Activated CD8-positive, alpha-beta memory T cell treated with anti-CD3 and anti-CD28 coated beads for 24 hours (primary cell): ENCODE measurements at regions not wholly inside any gene's neighbourhood (a gene's known extent, or its start where the extent isn't known, plus 50 kb on each side); places are given as distances from the start of the nearest gene placed in this dataset.
"Not testable (repeated sequence)": the region's sequence is repeated elsewhere in the genome, so short reads cannot be mapped to it uniquely, and the experiment has no call there.

Experiments used
- DNase-seq: peaks from one replicate; pipeline ENCODE4 v3.0.0-alpha.2; 2020

DNA sequence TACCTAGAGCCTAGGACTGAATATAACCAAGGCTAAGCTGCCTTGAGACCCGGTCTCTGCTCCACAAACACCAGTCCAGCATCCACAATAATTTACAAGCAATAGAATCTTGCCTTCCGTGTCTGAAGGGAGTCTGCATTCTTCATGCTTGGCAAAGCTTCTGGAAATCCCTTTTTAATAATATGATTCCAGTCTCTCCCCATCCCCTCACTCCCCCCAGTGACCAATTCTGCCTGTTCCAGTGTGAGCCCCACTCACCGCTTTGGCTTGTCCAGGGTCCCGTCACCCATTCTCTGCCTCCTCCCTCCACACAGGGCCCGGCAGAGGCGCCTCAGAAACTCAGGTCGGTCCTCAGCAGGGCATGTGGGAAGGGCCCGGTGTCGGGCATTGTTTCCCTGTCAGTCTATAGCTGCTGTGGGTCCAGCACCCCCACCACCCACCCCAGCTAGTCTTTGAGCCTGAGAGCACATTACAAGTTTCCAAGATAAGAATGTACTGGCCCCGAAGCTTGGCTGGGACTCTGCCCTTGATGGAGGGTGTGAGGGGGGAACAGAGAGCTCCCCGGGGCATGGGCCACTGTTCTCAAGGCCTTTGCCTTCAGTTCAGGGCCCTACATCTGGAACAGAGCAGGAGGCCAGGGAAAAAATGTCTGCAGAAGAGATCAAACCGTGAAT is 129.7 kb upstream of the MYCN start:
- DNase-seq: no peak

DNA sequence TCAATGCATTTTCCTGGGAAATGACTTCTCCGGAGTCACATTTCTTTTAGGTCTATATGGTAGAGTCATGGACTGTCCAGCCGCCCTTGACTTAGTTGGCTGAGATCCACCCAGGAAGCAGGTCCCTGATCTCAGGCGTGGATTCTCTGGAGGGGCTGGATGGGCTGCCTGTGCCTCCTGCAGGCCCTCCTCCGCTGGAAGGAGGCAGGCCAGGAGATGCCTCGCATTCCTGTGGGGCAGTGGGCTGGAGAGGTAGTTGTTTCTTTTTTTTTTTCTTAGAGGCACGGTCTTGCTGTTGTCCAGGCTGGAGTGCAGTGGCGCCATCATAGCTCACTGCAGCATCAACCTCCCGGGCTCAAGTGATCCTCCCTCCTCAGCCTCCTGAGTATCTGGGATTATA is 129.0 kb upstream of the MYCN start:
- no peak for DNase-seq

DNA sequence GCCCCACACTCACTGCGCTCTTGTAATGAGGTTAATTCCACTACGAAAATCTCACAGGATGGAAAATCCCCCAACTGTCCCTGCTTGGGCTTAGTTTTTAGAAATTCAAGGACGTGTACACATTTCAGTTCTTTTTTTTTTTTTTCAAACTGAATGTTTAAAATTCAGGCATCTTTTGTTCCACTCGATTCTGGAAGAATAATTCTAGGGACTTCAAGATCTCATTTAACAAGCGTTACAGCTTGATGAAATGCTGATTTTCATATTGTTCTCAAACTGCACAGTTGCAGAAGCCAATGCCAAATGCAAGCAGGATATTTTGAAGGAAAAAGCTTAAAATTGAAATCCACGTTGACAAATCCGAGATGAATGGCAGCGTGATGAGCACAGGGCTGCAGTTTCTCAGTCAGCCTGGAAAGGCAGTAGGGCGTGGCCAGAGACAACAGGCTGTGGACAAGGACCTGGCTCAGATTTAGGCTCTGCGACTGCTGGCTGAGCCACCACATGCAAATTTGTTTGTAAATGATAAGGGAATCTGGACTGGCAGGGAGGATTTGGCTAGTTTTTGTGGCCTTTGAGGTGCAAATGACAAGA is 128.1 kb upstream of the MYCN start:
- no peak for DNase-seq

DNA sequence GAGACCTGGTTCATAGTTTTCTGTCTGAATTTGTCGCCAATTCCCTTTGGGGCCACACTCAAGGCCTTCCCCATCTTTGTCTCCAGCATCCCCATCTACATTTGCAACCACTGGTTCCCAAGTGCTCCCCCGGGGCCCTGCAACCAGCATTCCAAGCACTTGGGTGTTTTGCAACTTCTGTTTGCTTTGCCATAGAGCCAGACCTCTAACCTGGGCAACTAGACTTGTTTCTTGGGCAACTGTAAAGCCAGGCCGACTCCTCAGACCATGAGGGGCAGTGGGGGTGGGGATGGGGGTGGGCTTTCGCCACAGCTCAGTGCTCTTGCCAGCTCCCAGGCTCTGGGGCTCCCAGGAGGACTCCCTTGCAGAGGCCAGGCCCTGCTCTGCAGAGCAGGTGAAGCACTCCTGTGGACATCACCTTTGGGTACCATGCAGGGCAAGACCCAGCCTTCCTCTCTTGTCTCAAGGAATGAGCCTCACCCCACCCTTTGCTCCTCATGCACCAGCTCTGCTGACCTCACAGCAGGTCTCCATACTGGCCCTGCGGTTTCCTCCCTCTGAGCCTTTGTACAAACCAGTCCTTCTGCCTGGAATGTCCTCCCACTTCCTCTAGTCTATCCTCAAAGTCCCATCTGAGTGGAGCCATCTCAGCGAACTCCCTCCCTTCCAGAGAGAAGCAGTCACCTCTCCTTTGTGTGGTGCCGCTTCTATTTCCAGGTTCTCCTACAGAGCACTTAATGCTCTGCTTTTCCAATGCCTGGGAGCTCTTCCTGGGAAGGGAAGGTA is 126.7 kb upstream of the MYCN start:
- no peak for DNase-seq

DNA sequence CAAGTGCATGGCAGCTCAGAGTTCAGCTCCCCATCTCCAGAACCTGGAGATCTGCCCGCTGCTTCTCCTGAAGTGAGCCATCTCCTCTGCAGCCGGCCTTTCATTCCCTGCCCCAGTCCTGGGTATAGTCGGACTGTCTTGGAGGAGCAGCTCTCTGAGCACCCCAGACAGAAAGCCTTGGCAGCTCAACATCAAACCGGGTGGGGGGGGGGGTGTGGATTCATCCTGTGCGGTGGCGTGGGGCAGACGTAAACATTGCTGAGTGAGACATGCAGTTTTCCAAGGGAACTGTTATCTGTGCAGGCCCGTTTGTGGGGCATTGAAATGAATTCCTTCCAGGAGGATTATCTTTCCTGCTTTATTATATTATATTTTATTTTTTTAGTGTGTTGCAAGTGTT is 125.9 kb upstream of the MYCN start:
- DNase-seq: no peak

DNA sequence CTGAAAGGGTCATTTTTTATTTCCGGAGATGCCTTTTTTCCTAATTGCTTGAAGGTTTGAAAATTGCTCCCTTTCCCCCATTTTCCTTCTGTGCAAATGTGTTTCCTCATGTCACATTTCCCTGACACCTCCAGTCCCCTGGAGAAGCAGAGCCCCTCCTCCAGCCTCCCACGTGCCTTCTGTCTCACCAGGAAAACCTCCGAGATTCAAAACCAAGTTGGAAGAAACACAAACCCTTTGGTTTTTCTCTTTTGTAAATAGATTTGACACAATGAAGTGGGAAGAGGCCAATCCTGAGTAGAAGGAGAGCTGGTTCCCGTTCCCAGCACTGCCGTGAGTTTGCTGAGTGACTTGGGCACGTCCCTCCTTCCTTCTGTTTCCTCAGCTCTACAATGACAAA is 125.4 kb upstream of the MYCN start:
- no peak for DNase-seq

DNA sequence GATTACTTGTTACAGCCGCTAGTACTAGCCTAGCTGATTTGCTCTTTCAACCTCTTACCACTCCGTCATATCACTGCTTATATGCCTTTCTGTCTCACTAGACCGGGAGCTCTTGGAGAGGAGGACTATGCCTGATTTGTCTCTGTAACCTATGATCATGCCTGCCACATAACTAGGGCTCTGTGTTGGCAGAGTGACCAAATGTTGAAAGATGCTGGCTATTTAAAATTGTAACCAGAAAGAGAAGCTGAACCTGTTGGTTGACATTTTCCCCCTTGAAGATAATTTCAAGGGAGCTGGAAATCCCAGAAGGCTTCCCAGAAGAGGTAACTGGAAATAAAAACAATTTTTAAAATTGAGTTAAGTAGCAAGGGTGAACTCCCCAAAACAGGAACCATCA is 124.1 kb upstream of the MYCN start:
- no peak for DNase-seq

DNA sequence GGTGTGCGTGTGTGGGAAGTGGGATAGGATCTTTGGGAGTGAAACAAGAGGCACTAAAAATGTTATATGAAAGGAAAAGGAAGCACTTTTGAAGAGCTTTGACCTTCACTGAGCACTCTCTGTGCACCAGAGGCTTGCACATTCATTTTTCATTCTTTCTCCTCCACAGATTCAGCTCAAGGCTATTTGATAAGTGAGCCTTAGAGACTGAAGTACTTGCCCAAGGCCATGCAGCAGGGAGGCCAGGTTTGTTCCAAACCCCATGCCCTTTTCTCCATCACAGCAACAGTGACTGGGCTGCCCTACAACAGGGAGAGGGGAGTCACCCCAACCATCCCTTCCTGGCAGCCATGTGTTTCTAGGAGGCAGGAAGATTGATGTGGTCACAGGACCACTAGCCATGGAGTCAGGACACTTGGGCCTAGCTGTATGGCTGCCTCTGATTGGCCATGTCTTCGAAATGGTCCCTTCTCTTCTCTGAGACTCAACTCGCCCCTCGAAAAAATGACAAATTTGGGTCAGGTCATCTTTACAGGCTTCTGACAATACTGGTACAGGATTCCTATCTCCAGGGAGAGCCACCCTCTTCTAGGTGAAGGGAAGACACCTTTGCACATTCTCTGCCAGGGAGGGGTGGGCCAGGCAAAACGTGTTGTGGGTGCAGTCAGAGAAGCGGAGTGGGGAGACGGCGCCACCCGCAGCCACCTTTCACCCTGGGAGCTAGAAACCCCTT is 123.5 kb upstream of the MYCN start:
- DNase-seq: no peak

DNA sequence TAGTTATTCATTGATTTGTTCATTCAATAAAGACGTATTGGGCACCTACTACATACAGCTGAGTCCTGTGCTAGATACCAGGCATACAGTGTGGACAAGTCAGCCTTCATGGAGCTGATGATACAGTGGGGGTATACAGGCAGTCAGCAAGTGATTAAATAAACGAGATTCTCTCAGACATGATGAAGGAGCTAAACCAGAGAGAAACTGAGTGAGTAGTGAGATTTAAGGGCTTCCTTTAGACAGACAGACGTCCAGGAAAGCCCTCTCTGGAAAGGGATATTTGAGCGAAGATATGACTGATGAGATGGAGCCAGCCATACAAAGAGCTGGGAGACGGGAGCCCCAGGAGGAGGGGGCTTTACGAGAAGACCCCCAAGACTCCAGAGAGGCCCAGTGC is 122.6 kb upstream of the MYCN start:
- no peak for DNase-seq

DNA sequence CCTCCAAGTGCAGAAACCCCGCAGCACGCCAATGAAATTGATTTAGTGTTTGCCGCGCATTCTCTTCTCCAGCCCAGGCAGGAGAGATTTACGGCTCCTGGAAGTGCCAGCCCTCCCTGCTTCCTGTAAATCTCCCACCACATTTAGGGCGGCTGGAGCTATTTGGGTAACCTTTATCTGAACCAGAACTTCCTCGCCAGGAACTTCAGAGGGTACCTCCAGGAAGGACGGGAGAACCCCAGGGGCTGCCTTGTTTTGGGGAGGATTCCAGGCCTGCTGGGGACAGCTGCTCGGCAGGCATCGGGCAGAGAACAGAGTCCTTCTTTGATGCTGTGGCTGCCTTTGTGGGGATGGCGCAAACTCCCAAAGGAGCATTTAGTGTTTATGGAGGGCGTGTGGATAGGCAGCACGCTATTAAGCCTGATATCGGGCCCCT is 122.0 kb upstream of the MYCN start:
- no peak for DNase-seq

DNA sequence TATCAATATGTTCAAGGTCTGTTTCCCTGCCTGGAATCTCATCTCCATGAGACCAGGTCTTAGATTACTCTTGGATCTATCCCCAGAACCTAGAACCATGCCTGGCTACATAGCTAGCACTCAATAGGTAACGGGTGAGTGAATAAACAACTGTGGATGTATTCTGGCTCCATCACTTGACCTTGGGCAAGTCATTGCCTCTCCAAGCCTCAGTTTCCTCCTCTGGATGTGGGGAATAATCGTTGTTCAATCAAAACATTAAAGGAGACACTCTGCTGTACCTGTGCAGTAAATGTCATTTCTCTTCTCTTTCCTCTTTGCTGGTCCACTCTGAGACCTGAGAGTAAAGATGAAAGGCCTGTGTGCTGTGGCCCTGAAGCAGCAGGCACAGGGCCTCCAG is 121.5 kb upstream of the MYCN start:
- DNase-seq: no peak

DNA sequence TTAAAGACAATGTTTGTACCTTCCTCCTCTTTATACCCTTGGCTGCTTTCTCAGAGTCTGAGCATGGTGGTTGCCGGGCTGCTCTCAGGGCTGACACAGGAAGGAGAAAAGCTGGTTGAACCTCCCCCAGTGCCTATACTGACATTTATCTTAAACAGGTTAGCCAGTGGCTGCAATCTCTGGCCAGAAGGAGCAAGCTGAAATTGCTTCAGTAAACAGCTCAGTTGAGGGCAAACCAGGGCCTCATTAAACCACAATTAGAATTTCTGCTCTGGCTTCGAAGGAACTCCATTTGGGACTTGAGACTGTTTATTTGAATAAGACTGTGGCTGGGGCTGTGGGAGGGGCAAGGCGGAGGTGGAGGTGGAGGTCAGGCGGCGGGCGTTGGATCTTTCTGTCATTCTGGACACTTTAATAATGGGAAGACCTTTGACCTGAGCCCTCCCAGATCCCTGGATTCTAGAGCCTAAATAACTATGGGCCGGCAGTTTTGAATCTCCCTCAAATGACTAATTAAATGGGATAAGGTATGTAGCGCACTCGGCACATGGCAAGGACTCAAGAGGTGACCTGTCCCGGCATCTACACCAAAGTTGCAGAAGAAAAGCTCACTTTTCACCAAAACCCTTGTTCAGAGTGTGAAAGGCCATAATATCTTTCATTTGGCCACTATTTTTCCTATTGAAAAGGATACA is 120.6 kb upstream of the MYCN start:
- no peak for DNase-seq

DNA sequence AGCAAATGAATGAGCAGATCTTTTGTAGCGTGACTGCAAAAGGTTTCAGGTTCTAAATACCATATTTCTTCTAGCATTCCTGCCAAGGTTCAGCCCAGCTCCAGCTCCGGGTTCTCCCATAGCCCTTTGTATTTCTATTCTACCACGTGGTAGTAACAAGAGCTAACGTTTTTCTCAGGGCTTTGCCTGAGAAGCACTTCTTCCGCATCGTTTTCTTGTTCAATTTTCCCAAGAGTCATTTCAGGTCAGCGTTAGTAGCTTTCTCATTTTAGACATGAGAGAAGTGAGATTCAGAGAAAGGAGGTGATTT is 120.1 kb upstream of the MYCN start:
- no peak for DNase-seq

DNA sequence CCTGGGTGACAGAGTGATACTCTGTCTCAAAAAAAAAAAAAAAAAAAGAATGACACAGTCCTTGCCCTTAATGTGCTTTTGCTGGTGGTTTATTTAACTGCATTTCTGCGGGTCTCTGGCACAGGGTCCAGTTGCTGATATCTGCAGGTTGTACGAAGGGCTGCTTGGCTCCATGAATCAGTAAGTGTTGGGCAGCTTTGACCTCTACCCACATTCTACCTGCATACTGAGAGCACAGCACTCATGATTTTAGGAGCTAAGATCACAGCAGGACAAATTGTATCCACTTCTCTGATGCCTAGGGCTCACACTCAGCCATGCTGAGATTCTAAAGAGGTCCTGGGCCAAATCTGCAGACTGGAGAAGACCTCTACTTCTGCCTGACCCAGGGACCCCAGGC is 119.4 kb upstream of the MYCN start:
- no peak for DNase-seq

DNA sequence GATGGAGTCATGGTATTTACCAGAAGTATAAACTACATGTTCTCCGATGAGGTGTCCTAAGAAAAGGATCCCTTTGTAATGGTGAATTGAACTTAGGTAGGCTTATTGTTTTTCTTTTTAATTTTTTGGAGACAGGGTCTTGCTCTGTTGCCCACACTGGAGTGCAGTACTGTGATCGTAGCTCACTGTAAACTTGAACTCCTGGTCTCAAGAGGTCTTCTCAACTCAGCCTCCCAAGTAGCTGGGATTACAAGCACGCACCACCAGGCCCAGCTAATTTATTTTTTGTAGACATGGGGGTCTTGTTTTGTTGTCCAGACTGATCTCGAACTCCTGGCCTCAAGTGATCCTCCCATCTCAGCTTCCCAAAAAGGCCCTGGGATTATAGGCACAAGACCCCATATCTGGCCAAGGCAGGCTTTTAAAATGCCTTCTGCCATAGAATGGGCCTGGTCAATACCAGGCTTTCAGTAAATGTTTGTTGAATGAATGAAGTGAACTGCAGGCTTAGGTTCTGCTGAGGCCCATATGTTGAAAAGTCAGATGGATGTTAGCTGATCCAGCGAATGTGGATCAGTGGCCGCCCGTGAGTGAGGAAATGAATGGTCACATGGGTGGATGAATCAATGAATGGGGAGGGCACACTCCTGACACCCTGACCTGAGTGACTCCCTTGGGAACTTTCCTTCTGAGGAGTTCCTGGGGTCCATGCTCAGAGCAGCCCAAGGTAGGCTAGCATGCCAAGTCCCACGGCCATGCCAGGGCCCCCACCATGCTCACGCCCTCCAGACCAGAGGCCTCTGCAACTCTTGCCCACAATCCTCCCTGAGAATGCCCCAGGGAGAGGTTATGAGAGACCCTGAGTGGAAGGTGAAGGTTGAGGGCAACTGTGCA is 118.0 kb upstream of the MYCN start:
- DNase-seq: no peak

DNA sequence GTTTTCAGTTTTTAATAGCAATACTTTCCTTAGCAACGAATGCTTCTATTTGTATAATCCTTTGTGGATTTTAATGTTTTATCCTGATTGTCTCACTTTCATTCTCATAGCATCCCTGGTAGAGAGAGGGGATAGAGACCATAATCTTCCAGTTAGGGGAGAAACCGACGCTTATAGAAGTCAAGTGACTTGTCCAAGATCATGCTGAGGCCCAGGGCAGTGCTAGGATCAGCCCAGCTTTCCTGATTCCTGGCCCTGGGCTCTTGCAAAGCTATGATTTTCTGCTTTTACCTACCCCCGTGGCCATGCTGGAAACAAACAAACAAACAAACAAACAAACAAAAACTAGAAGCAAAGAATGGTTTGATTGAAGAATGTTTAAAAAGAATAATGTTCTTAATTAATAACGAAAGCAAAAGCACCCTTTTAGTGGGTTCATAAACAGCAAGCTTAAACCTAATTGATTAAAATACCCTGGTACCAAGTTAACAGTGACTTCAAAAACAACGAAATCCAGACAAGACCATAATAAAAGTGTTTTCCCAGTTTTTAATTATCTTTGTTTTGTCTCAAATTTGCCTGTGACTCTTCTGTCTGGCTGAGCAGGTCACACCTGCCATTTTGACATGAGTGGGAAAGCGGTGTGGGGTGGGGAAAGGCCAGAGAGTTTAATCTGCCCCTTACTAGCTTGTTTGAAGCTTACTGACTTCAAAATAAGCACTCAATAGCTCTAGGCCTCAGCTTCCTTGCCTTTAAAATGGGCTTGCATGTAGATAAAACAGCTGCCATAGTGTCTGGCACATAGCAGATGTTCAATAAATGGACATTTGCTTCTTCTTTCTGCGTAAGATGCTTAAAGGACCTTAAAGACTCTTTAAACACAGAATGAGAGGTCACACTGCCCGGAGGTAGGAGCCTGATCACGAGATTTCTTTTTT is 116.6 kb upstream of the MYCN start:
- DNase-seq: no peak

DNA sequence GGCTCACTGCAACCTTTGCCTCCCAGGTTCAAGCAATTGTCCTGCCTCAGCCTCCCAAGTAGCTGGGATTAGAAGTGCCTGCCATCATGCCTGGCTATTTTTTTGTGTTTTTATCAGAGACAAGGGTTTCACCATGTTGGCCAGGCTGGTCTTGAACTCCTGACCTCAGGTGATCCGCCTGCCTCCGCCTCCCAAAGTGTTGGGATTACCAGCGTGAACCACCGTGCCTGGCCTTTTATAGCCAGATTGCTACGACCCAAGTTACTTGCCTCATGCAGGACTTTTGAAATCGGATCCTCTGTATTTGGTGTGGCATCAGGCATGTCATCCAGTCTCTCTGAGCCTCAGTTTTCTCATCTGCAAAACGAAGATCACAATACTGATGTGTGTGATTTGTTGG is 115.9 kb upstream of the MYCN start:
- not testable (repeated sequence) for DNase-seq

DNA sequence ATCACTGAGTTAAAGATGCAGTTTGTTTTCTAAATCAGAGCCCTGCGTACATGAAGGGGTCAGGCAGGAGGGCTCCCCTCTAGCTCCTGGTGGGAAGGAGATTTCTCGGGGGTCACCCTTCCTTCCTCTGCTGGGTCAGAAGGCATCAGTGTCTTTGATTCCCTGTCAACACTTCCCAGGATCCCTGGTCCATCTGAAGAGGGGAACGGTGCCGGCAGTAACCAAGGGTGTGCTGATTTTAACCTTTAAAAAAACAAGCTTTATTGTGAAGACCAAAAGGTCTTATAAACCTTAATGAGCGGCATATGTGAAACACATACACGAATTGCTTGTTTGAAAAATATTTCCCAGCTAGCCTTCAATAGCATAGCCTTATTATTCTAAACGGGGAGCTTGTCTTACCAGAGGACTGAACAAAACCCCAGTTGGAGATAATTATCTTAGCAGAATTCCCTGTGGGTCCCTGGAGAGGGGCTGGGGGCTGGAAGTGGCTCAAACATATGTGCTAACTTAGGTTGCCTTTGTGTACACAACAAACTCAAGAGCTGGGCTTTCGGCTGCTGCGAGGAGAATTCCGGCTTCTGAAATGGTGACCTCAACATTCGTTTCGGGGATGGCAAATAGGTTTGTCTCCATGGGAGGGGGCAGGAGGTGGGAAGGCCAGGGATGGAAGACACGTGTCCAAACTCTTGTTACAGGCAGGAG is 114.9 kb upstream of the MYCN start:
- DNase-seq: no peak

DNA sequence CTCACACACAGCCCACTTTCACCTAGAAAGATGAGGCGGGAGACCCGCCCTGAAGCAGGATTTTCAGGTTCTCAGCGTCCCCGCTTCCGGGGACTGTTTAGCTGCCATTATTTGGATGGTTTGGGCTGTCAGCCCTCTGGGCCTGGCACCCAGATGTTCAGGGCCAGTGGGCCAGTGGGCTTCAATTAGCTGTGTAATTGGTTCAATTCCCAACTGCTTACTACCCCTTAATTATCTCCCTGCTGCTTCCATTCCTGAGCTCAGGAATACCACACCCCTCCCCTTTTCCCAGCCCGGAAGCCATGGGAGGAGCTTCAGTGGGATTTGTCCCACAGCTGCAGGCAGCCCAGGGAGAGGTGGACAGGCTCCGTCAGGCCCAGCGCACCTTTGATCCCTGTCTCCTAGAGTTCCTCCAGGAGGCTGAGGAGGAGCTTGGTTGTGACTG is 114.1 kb upstream of the MYCN start:
- DNase-seq: no peak

DNA sequence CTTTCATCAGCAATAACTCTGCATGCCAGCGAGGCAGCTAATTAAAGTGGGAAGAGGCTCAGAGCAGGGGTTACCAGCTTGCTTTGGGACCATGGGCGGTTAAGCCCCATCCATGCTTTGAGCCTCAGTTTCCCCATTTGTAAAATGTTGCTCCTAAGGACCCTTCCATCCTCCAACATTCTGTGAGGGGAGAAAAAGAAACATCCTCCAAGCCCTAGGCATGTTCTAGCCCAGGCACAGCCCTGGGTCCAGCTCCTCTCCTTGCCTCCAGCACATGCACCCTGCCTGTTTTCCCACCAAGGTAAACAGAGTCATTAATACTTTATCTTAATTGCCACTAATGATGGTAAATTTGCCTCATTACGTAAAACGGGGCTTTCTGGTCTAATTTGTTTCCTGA is 113.3 kb upstream of the MYCN start:
- no peak for DNase-seq
